Type B pancreatic cell (in vitro differentiated cells): ENCODE measurements at regions not wholly inside any gene's neighbourhood (a gene's known extent, or its start where the extent isn't known, plus 50 kb on each side); places are given as distances from the start of the nearest gene placed in this dataset.

ENCODE experiments used
- DNase-seq: peaks from one replicate; pipeline ENCODE4 v3.0.0; 2021; ENCODE audit warnings: mixed read lengths; ENCODE audit not compliant: unreplicated experiment; ENCODE audit errors: extremely low spot score
- H3K27ac Mint-ChIP-seq: 2 replicates; pipeline ENCODE4 v1.8.0; 2021; ENCODE audit warnings: mild to moderate bottlenecking, mixed read lengths
- H3K27me3 Mint-ChIP-seq: 2 replicates; pipeline ENCODE4 v1.8.0; 2021; ENCODE audit warnings: mixed read lengths
- H3K36me3 Mint-ChIP-seq: 2 replicates; pipeline ENCODE4 v1.8.0; 2021; ENCODE audit warnings: mixed read lengths
- H3K4me1 Mint-ChIP-seq: one replicate; pipeline ENCODE4 v1.8.0; 2021; ENCODE audit warnings: mixed read lengths; ENCODE audit not compliant: unreplicated experiment
- H3K4me3 Mint-ChIP-seq: 2 replicates; pipeline ENCODE4 v1.8.0; 2021; ENCODE audit warnings: mild to moderate bottlenecking, mixed read lengths
- H3K9me3 Mint-ChIP-seq: 2 replicates; pipeline ENCODE4 v1.8.0; 2021; ENCODE audit warnings: mixed read lengths
- CTCF ChIP-seq: fragments of 200-600 bp; sonication (generic); conservative IDR thresholded peaks from 2 replicates; pipeline ENCODE4 v1.5.0; 2021; ENCODE audit warnings: antibody characterized with exemption, mild to moderate bottlenecking

GRCh38 chr12:19938031-19938430 is 430.3 kb upstream of the PDE3A start:
- H3K9me3 Mint-ChIP-seq = peaks cover 4% of the 10 kb centered on the region
- TF ChIP-seq CTCF = no peak
- H3K27ac Mint-ChIP-seq = no peak overlapping the region
- peaks cover 11% of the 10 kb centered on the region for H3K27me3 Mint-ChIP-seq
- no peak for DNase-seq
- H3K4me3 Mint-ChIP-seq = no peak overlapping the region
- no peaks in the 10 kb centered on the region for H3K36me3 Mint-ChIP-seq
- no peaks in the 10 kb centered on the region for H3K4me1 Mint-ChIP-seq

GRCh38 chr12:19938491-19938890 is 429.8 kb upstream of the PDE3A start:
- no peak for TF ChIP-seq CTCF
- Mint-ChIP-seq H3K27me3 (peaks cover 13% of the 10 kb centered on the region), H3K4me1 (no peaks in the 10 kb centered on the region), H3K9me3 (peaks cover 2% of the 10 kb centered on the region), H3K4me3 (no peak overlapping the region), H3K27ac (no peak overlapping the region), H3K36me3 (no peaks in the 10 kb centered on the region)
- DNase-seq = no peak

- Mint-ChIP-seq H3K4me1 (no peaks in the 10 kb centered on the region), H3K36me3 (no peaks in the 10 kb centered on the region), H3K27me3 (peaks cover 9% of the 10 kb centered on the region), H3K4me3 (no peak overlapping the region), H3K9me3 (no peaks in the 10 kb centered on the region), H3K27ac (no peak overlapping the region)
- DNase-seq = no peak
- no peak for TF ChIP-seq CTCF
Observed at GRCh38 chr12:19940267-19940666, 428.1 kb upstream of the PDE3A start.

- DNase-seq = no peak
- H3K27ac Mint-ChIP-seq = no peak overlapping the region
- peaks cover 5% of the 10 kb centered on the region for H3K4me1 Mint-ChIP-seq
- no peak for TF ChIP-seq CTCF
- H3K27me3 Mint-ChIP-seq = peaks cover 9% of the 10 kb centered on the region
- no peak overlapping the region for H3K4me3 Mint-ChIP-seq
- no peaks in the 10 kb centered on the region for H3K36me3 Mint-ChIP-seq
- no peaks in the 10 kb centered on the region for H3K9me3 Mint-ChIP-seq
Observed at GRCh38 chr12:19941096-19941495, 427.2 kb upstream of the PDE3A start.

GRCh38 chr12:19945559-19946435 is 422.5 kb upstream of the PDE3A start:
- DNase-seq = no peak
- peaks cover 4% of the 10 kb centered on the region for H3K36me3 Mint-ChIP-seq
- no peaks in the 10 kb centered on the region for H3K9me3 Mint-ChIP-seq
- peaks cover 5% of the 10 kb centered on the region for H3K27me3 Mint-ChIP-seq
- H3K4me3 Mint-ChIP-seq = no peak overlapping the region
- H3K4me1 Mint-ChIP-seq = peaks cover 8% of the 10 kb centered on the region
- H3K27ac Mint-ChIP-seq = no peak overlapping the region
- TF ChIP-seq CTCF = no peak
